Breast epithelium (tissue), 3 donors: ENCODE measurements at regions not wholly inside any gene's neighbourhood (a gene's known extent, or its start where the extent isn't known, plus 50 kb on each side); places are given as distances from the start of the nearest gene placed in this dataset.

Source experiments
- CTCF ChIP-seq, 3 donors: fragments of 450-650 bp; IDR thresholded peaks; one replicate each; pipeline ENCODE4 v1.5.1; 2016 to 2017; ENCODE audit warnings: antibody characterized with exemption in 3 of 3, mild to moderate bottlenecking in 3 of 3, moderate library complexity in 3 of 3
- POLR2AphosphoS5 ChIP-seq, 3 donors: sonication (generic); formaldehyde crosslinking; IDR thresholded peaks; one replicate each; pipeline ENCODE4 v1.6.1; 2017; ENCODE audit warnings: antibody characterized with exemption in 3 of 3

- no peak for TF ChIP-seq POLR2AphosphoS5 (IDR thresholded peaks at IDR 0.05)
- no peak for TF ChIP-seq CTCF (IDR thresholded peaks at IDR 0.05)
These were observed 116.8 kb downstream of the MAFB start for GRCh38 chr20:40572251-40572650.
